HepG2 (cell line): ENCODE measurements at regions not wholly inside any gene's neighbourhood (a gene's known extent, or its start where the extent isn't known, plus 50 kb on each side); places are given as distances from the start of the nearest gene placed in this dataset.

Source experiments
- ATAC-seq: fragments of 200-7000 bp; cut with Tn5 transposase; 3 replicates; pipeline ENCODE4 v1.9.1; 2020; ENCODE audit warnings: mild to moderate bottlenecking, moderate library complexity
- BruUV-seq: library from RNA; stranded (reverse); fragments of 400-500 nt; replicated peaks from 2 replicates; lab custom pipeline; 2021; lab: Mats Ljungman, UMichigan
- CTCF ChIA-PET: fragments of 300-600 bp; formaldehyde crosslinking; extraction: SDS; loops from one replicate; lab custom pipeline; 2021; ENCODE audit warnings: low total read pairs, inconsistent platforms, low intra/inter-chr PET ratio; lab: Yijun Ruan, JAX
- POLR2A ChIA-PET: fragments of 350-600 bp; sonication (Branson Sonifier 250); formaldehyde crosslinking; loops from one replicate; lab custom pipeline; 2020; ENCODE audit warnings: antibody characterized with exemption, inconsistent platforms; lab: Yijun Ruan, JAX
- DNase-seq: peaks from one replicate; pipeline ENCODE4 v3.0.0-alpha.2; 2015; ENCODE audit warnings: low spot score
- FAIRE-seq: peaks from 3 replicates; lab custom pipeline; 2011; peaks lifted over from hg19 to GRCh38; lab: Jason Lieb, UNC
- H2AFZ ChIP-seq: one replicate; pipeline ENCODE4 v1.6.1; 2011; ENCODE audit warnings: low read length, inconsistent platforms
- H3K27ac ChIP-seq: fragments of 300-600 bp; 3 replicates; pipeline ENCODE4 v1.8.0; 2011; ENCODE audit warnings: mixed run types, mild to moderate bottlenecking, mixed read lengths, low read length, inconsistent platforms; ENCODE audit not compliant: insufficient read depth; ENCODE audit errors: extremely low read length
- H3K27me3 ChIP-seq, 2 experiments: fragments of 200-600 bp in 1 of 2; 2 replicates in 1 of 2; 3 replicates in 1 of 2; pipeline versions ENCODE4 v1.6.0 to v1.8.0; 2011; ENCODE audit warnings: low read length in 2 of 2, mild to moderate bottlenecking in 2 of 2, moderate library complexity in 2 of 2, inconsistent platforms in 1 of 2; ENCODE audit not compliant: insufficient read depth in 2 of 2, control insufficient read depth in 1 of 2
- H3K36me3 ChIP-seq, 2 experiments: fragments of 200-600 bp in 1 of 2; replicated peaks in 1 of 2; 2 replicates in 1 of 2; 3 replicates in 1 of 2; pipeline versions ENCODE4 v1.5.1 to v1.8.0; 2011; ENCODE audit warnings: low read length in 2 of 2, inconsistent platforms in 1 of 2; ENCODE audit not compliant: insufficient read depth in 2 of 2, control insufficient read depth in 1 of 2
- H3K4me1 ChIP-seq: 2 replicates; pipeline ENCODE4 v1.5.1; 2012; ENCODE audit warnings: low read length, inconsistent platforms; ENCODE audit not compliant: insufficient read depth
- H3K4me2 ChIP-seq: 2 replicates; pipeline ENCODE4 v1.6.0; 2011; ENCODE audit warnings: low read depth, low read length, inconsistent platforms
- H3K4me3 ChIP-seq, 3 experiments: fragments of 200-600 bp in 1 of 3; sonication (generic), shearing (Covaris generic) in 1 of 3; replicated peaks in 1 of 3; 2 replicates each; pipeline ENCODE4 v1.5.1; 2011 to 2016; ENCODE audit warnings: low read length in 3 of 3, inconsistent platforms in 2 of 3, low read depth in 2 of 3, mild to moderate bottlenecking in 2 of 3, control low read depth in 1 of 3, mixed read lengths in 1 of 3; ENCODE audit not compliant: insufficient read depth in 1 of 3
- H3K79me2 ChIP-seq: one replicate; pipeline ENCODE4 v1.6.1; 2011; ENCODE audit warnings: low read length, inconsistent platforms; ENCODE audit not compliant: insufficient read depth
- H3K9ac ChIP-seq: 2 replicates; pipeline ENCODE4 v1.6.0; 2011; ENCODE audit warnings: mild to moderate bottlenecking, low read depth, low read length, inconsistent platforms; ENCODE audit not compliant: insufficient read depth
- H3K9me3 ChIP-seq: 2 replicates; pipeline ENCODE4 v1.5.1; 2012; ENCODE audit warnings: mild to moderate bottlenecking, low read length
- H4K20me1 ChIP-seq: 2 replicates; pipeline ENCODE4 v1.6.0; 2011; ENCODE audit warnings: inconsistent platforms, mild to moderate bottlenecking, low read length, moderate library complexity; ENCODE audit not compliant: insufficient read depth
- ATF6 ChIP-seq: sonication (generic); formaldehyde crosslinking; conservative IDR thresholded peaks from 2 replicates; pipeline ENCODE4 v1.4.0; 2020; ENCODE audit warnings: missing genetic modification reagents
- ATRX ChIP-seq: sonication (generic); formaldehyde crosslinking; IDR thresholded peaks from 2 replicates; pipeline ENCODE4 v1.4.0; 2020; ENCODE audit warnings: missing genetic modification reagents, borderline replicate concordance
- NFRKB ChIP-seq: fragments of 450-650 bp; IDR thresholded peaks from 2 replicates; pipeline ENCODE4 v1.6.1; 2017
- NR3C1 ChIP-seq: sonication (generic); formaldehyde crosslinking; IDR thresholded peaks from 2 replicates; pipeline ENCODE4 v1.4.0; 2020; ENCODE audit warnings: missing genetic modification reagents
- PRMT3 ChIP-seq: sonication (generic); formaldehyde crosslinking; IDR thresholded peaks from 2 replicates; pipeline ENCODE4 v1.8.1; 2022; ENCODE audit warnings: low read depth, mild to moderate bottlenecking, moderate library complexity, missing genetic modification reagents, borderline replicate concordance
- SCMH1 ChIP-seq: sonication (generic); formaldehyde crosslinking; IDR thresholded peaks from 2 replicates; pipeline ENCODE4 v1.9.0; 2021; ENCODE audit warnings: missing genetic modification reagents, mild to moderate bottlenecking, borderline replicate concordance
- SRY ChIP-seq: sonication (generic); formaldehyde crosslinking; IDR thresholded peaks from 2 replicates; pipeline ENCODE4 v1.8.0; 2022; ENCODE audit warnings: mild to moderate bottlenecking, missing genetic modification reagents
- SYNCRIP ChIP-seq: fragments of 200-400 bp; formaldehyde crosslinking; IDR thresholded peaks from 2 replicates; pipeline ENCODE4 v1.6.1; 2018; ENCODE audit warnings: mild to moderate bottlenecking, low read depth, low read length; ENCODE audit not compliant: insufficient read depth
- ZBTB38 ChIP-seq: sonication (generic); formaldehyde crosslinking; IDR thresholded peaks from 2 replicates; pipeline ENCODE4 v1.5.1; 2020; ENCODE audit warnings: mild to moderate bottlenecking, missing genetic modification reagents
- ZFP36L1 ChIP-seq: sonication (generic); formaldehyde crosslinking; IDR thresholded peaks from 2 replicates; pipeline ENCODE4 v1.8.0; 2022; ENCODE audit warnings: mild to moderate bottlenecking, missing genetic modification reagents, moderate library complexity
- ZGPAT ChIP-seq: IDR thresholded peaks from 2 replicates; pipeline ENCODE4 v1.6.1; 2016; ENCODE audit warnings: mild to moderate bottlenecking
- ZIK1 ChIP-seq: sonication (generic); formaldehyde crosslinking; IDR thresholded peaks from 2 replicates; pipeline ENCODE4 v1.5.0; 2020; ENCODE audit warnings: mild to moderate bottlenecking, low read depth, missing genetic modification reagents, borderline replicate concordance
- ZNF446 ChIP-seq: sonication (generic); formaldehyde crosslinking; IDR thresholded peaks from 2 replicates; pipeline ENCODE4 v1.5.0; 2020; ENCODE audit warnings: mild to moderate bottlenecking, missing genetic modification reagents
- ZNF777 ChIP-seq: sonication (generic); formaldehyde crosslinking; IDR thresholded peaks from 2 replicates; pipeline ENCODE4 v1.4.0; 2020; ENCODE audit warnings: missing genetic modification reagents
- ZSCAN31 ChIP-seq: sonication (generic); formaldehyde crosslinking; IDR thresholded peaks from 2 replicates; pipeline ENCODE4 v1.5.0; 2020; ENCODE audit warnings: low read depth, mild to moderate bottlenecking, missing genetic modification reagents
- WGBS: methylation state at CpG from one replicate; pipeline ENCODE4 v1.1.6; 2017; ENCODE audit warnings: low lambda C conversion rate; 5-methylcytosine and 5-hydroxymethylcytosine counted together
- in situ Hi-C: cut with HindIII; loops from 2 replicates; pipeline ENCODE4 v1.10.0; 2017; ENCODE audit warnings: low pct_unique_long_range_greater_than_20kb; ENCODE audit not compliant: extremely low pct_ligation_motif_present
- intact Hi-C: fragments of 100-400 bp; cut with micrococcal nuclease; formaldehyde crosslinking; loops from one replicate; pipeline ENCODE4 v1.10.0; 2022; ENCODE audit not compliant: unreplicated experiment
- TF ChIP-seq, protein P1 (sequence below): sonication (generic); formaldehyde crosslinking; IDR thresholded peaks from 2 replicates; pipeline ENCODE4 v1.8.1; 2022; ENCODE audit warnings: low read depth, mild to moderate bottlenecking, missing genetic modification reagents
- TF ChIP-seq, protein P2 (sequence below): sonication (generic); formaldehyde crosslinking; conservative IDR thresholded peaks from 2 replicates; pipeline ENCODE4 v1.4.0; 2020; ENCODE audit warnings: mild to moderate bottlenecking, missing genetic modification reagents, moderate library complexity

GRCh38 chr10:83881661-83882060, 257.6 kb upstream of the GHITM start:
- no peaks in the 10 kb centered on the region for H3K36me3 ChIP-seq
- H3K27me3 ChIP-seq: no peaks in the 10 kb centered on the region
- no TSS peak for BruUV-seq
- 9% methylated on average over 1 of the region's 1 CpG for WGBS
- FAIRE-seq (no peak), ATAC-seq (no peak), DNase-seq (no peak)
- H3K4me3 ChIP-seq: no peak overlapping the region
- H3K9ac ChIP-seq: no peak overlapping the region
- in situ Hi-C loops (no loop called here), intact Hi-C loops (no loop called here)
- no peaks in the 10 kb centered on the region for H3K79me2 ChIP-seq
- no peak overlapping the region for H3K4me2 ChIP-seq
- ChIA-PET POLR2A (no interaction called here), CTCF (no interaction called here)
- H3K4me1 ChIP-seq: no peaks in the 10 kb centered on the region
- H2AFZ ChIP-seq: no peak overlapping the region
- no peaks in the 10 kb centered on the region for H4K20me1 ChIP-seq
- no peaks in the 10 kb centered on the region for H3K9me3 ChIP-seq
- no peak overlapping the region for H3K27ac ChIP-seq
- no peak for TF ChIP-seq SYNCRIP
- no peak for TF ChIP-seq ZBTB38 (CRISPR knock-in tag)
- TF ChIP-seq ZGPAT (CRISPR knock-in tag): no peak
- TF ChIP-seq, protein P1, sequence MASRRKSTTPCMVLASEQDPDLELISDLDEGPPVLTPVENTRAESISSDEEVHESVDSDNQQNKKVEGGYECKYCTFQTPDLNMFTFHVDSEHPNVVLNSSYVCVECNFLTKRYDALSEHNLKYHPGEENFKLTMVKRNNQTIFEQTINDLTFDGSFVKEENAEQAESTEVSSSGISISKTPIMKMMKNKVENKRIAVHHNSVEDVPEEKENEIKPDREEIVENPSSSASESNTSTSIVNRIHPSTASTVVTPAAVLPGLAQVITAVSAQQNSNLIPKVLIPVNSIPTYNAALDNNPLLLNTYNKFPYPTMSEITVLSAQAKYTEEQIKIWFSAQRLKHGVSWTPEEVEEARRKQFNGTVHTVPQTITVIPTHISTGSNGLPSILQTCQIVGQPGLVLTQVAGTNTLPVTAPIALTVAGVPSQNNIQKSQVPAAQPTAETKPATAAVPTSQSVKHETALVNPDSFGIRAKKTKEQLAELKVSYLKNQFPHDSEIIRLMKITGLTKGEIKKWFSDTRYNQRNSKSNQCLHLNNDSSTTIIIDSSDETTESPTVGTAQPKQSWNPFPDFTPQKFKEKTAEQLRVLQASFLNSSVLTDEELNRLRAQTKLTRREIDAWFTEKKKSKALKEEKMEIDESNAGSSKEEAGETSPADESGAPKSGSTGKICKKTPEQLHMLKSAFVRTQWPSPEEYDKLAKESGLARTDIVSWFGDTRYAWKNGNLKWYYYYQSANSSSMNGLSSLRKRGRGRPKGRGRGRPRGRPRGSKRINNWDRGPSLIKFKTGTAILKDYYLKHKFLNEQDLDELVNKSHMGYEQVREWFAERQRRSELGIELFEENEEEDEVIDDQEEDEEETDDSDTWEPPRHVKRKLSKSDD (CRISPR knock-in tag): no peak
- no peak for TF ChIP-seq NR3C1
- TF ChIP-seq ATRX (CRISPR knock-in tag): no peak
- TF ChIP-seq SCMH1 (CRISPR knock-in tag): no peak
- no peak for TF ChIP-seq SRY (CRISPR knock-in tag)
- TF ChIP-seq ZFP36L1 (CRISPR knock-in tag): no peak
- TF ChIP-seq, protein P2, sequence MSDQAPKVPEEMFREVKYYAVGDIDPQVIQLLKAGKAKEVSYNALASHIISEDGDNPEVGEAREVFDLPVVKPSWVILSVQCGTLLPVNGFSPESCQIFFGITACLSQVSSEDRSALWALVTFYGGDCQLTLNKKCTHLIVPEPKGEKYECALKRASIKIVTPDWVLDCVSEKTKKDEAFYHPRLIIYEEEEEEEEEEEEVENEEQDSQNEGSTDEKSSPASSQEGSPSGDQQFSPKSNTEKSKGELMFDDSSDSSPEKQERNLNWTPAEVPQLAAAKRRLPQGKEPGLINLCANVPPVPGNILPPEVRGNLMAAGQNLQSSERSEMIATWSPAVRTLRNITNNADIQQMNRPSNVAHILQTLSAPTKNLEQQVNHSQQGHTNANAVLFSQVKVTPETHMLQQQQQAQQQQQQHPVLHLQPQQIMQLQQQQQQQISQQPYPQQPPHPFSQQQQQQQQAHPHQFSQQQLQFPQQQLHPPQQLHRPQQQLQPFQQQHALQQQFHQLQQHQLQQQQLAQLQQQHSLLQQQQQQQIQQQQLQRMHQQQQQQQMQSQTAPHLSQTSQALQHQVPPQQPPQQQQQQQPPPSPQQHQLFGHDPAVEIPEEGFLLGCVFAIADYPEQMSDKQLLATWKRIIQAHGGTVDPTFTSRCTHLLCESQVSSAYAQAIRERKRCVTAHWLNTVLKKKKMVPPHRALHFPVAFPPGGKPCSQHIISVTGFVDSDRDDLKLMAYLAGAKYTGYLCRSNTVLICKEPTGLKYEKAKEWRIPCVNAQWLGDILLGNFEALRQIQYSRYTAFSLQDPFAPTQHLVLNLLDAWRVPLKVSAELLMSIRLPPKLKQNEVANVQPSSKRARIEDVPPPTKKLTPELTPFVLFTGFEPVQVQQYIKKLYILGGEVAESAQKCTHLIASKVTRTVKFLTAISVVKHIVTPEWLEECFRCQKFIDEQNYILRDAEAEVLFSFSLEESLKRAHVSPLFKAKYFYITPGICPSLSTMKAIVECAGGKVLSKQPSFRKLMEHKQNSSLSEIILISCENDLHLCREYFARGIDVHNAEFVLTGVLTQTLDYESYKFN (CRISPR knock-in tag): no peak
- TF ChIP-seq NFRKB: no peak
- no peak for TF ChIP-seq PRMT3 (CRISPR knock-in tag)
- TF ChIP-seq ZSCAN31 (CRISPR knock-in tag): no peak
- no peak for TF ChIP-seq ATF6 (CRISPR knock-in tag)
- TF ChIP-seq ZIK1 (CRISPR knock-in tag): no peak
- TF ChIP-seq ZNF446 (CRISPR knock-in tag): no peak
- no peak for TF ChIP-seq ZNF777
